Vagina (tissue), 2 donors: ENCODE measurements at regions not wholly inside any gene's neighbourhood (a gene's known extent, or its start where the extent isn't known, plus 50 kb on each side); places are given as distances from the start of the nearest gene placed in this dataset.

Experiments
- DNase-seq, 2 donors: peaks; one replicate each; pipeline ENCODE4 v3.0.0-alpha.2; 2017; ENCODE audit errors: extremely low spot score in 2 of 2
- H3K27ac ChIP-seq: fragments of 200-600 bp; sonication (generic); one replicate; pipeline ENCODE4 v1.5.1; 2019
- H3K27me3 ChIP-seq: fragments of 200-600 bp; sonication (generic); one replicate; pipeline ENCODE4 v1.5.1; 2019
- H3K36me3 ChIP-seq, 2 donors: fragments of 200-600 bp; sonication (generic); one replicate each; pipeline ENCODE4 v1.5.1; 2017 to 2019
- H3K4me1 ChIP-seq: fragments of 200-600 bp; sonication (generic); one replicate; pipeline ENCODE4 v1.5.1; 2019
- H3K4me3 ChIP-seq, 2 donors: fragments of 200-600 bp; sonication (generic); 1 replicate in 1 of 2; 2 replicates in 1 of 2; pipeline ENCODE4 v1.5.1; 2016 to 2019
- H3K9me3 ChIP-seq: fragments of 200-600 bp; sonication (generic); one replicate; pipeline ENCODE4 v1.5.1; 2019
- POLR2A ChIP-seq, 2 donors: fragments of 450-650 bp; IDR thresholded peaks; one replicate each; pipeline ENCODE4 v1.6.1; 2017; ENCODE audit warnings: antibody characterized with exemption in 2 of 2, mild to moderate bottlenecking in 2 of 2, moderate library complexity in 2 of 2
- POLR2AphosphoS5 ChIP-seq, 2 donors: sonication (generic); formaldehyde crosslinking; IDR thresholded peaks; one replicate each; pipeline ENCODE4 v1.9.0; 2017; ENCODE audit warnings: antibody characterized with exemption in 2 of 2, mild to moderate bottlenecking in 2 of 2, low read depth in 1 of 2; ENCODE audit not compliant: insufficient read depth in 1 of 2
- intact Hi-C: fragments of 100-400 bp; cut with DNase I; formaldehyde crosslinking; loops from one replicate; pipeline ENCODE4 v1.15.1; 2023
- TF ChIP-seq, protein P1 (sequence below), 3 experiments: fragments of 450-650 bp in 2 of 3; fragments of 200-600 bp in 1 of 3; sonication (generic) in 1 of 3; IDR thresholded peaks; one replicate each; pipeline ENCODE4 v1.5.1; 2017 to 2019; ENCODE audit warnings: antibody characterized with exemption in 3 of 3, mild to moderate bottlenecking in 2 of 3, moderate library complexity in 2 of 3

DNA sequence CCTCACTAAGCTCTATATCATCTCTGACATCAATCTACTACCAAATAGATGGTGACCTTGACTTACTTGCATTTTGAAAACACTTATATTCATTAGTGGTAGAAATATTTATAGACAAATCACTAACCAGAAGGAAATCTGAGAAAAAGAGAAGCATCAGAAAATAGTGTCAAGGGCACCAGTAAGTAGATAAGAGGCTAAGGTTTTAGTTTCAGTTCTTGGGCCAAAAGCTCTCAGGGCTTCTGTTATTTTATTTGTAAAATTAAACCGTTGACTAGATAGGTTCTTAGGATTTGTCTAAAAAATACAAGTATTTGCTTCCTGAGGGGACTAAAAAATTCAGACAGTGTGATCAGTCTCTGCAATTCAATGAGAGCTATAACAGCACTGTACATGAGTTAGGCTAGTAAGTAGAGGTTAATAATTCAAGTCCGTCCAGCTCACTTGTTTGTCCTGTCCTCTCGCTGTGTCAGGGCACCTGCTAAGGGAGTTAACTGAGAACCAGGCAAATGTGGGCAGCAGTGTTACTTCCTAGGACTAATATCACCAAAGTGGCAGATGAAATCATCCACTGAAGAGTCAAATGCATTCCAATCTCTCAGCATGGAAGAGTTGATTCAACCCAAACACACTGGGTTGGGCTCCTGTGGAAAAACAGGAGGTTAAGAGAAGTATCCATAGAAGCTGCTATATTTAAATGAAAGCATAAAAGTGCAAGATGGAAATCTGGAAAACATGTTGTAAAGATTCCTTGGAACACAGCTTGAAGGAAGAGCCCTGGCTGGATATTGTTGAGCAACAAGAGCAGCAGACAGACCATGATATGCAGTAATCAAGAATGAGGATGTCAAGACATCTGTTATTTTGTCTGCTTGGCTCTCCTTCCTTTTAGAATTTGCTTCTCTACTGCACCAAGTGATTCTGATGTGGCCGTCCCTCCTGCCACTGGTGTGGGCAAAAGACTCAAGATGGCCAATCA lies 134.9 kb upstream of the ZBTB20 start:
- H3K4me3 ChIP-seq, result no peak overlapping the region
- H3K27ac ChIP-seq, result no peak overlapping the region
- H3K36me3 ChIP-seq, result no peaks in the 10 kb centered on the region
- intact Hi-C loops, result no loop called here
- TF ChIP-seq, protein P1, sequence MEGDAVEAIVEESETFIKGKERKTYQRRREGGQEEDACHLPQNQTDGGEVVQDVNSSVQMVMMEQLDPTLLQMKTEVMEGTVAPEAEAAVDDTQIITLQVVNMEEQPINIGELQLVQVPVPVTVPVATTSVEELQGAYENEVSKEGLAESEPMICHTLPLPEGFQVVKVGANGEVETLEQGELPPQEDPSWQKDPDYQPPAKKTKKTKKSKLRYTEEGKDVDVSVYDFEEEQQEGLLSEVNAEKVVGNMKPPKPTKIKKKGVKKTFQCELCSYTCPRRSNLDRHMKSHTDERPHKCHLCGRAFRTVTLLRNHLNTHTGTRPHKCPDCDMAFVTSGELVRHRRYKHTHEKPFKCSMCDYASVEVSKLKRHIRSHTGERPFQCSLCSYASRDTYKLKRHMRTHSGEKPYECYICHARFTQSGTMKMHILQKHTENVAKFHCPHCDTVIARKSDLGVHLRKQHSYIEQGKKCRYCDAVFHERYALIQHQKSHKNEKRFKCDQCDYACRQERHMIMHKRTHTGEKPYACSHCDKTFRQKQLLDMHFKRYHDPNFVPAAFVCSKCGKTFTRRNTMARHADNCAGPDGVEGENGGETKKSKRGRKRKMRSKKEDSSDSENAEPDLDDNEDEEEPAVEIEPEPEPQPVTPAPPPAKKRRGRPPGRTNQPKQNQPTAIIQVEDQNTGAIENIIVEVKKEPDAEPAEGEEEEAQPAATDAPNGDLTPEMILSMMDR (IDR thresholded peaks at IDR 0.05), result no peak
- no peak for TF ChIP-seq POLR2A (IDR thresholded peaks at IDR 0.05)
- no peak for TF ChIP-seq POLR2AphosphoS5 (IDR thresholded peaks at IDR 0.05; ENCODE audit: insufficient read depth in 1 of 2, low read depth in 1 of 2)
- H3K4me1 ChIP-seq, result peaks cover 9% of the 10 kb centered on the region
- H3K27me3 ChIP-seq, result no peaks in the 10 kb centered on the region
- DNase-seq, result no peak
- H3K9me3 ChIP-seq, result no peaks in the 10 kb centered on the region

DNA sequence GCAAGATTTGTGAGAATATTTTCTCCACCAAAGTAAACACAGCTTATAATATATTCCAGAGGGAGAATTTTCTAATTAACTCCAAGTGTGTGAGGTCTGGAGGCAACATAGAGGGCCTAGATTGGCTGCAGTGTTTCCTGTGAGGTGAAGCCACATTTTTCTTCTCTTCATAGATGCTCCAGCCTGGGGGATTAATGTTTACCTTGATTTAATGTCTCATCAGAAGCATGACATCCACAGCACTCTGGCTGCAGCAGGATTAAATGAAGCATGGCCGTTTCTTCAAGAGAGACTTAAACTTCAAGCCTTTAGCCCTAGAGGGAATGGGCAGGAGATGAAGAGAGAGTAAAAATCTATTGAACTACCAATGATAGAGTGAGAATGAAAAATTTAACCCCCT lies 137.9 kb upstream of the ZBTB20 start:
- Histone ChIP-seq H3K4me1 (peaks cover 9% of the 10 kb centered on the region), H3K36me3 (no peaks in the 10 kb centered on the region), H3K27me3 (no peaks in the 10 kb centered on the region), H3K9me3 (no peaks in the 10 kb centered on the region), H3K4me3 (no peak overlapping the region), H3K27ac (no peak overlapping the region)
- intact Hi-C loops, result no loop called here
- TF ChIP-seq POLR2A (IDR thresholded peaks at IDR 0.05) (no peak), POLR2AphosphoS5 (IDR thresholded peaks at IDR 0.05; ENCODE audit: insufficient read depth in 1 of 2, low read depth in 1 of 2) (no peak)
- TF ChIP-seq, protein P1 (IDR thresholded peaks at IDR 0.05), result no peak
- no peak for DNase-seq

GRCh38 chr3:115286529-115287197 lies 139.6 kb upstream of the ZBTB20 start:
- intact Hi-C loops, result no loop called here
- Histone ChIP-seq H3K36me3 (no peaks in the 10 kb centered on the region), H3K27ac (no peak overlapping the region), H3K9me3 (no peaks in the 10 kb centered on the region), H3K27me3 (no peaks in the 10 kb centered on the region), H3K4me3 (no peak overlapping the region), H3K4me1 (no peaks in the 10 kb centered on the region)
- TF ChIP-seq POLR2AphosphoS5 (IDR thresholded peaks at IDR 0.05; ENCODE audit: insufficient read depth in 1 of 2, low read depth in 1 of 2), result no peak
- TF ChIP-seq, protein P1 (IDR thresholded peaks at IDR 0.05), result no peak
- DNase-seq, result no peak

- H3K4me1 ChIP-seq, result no peaks in the 10 kb centered on the region
- no peaks in the 10 kb centered on the region for H3K36me3 ChIP-seq
- H3K4me3 ChIP-seq, result no peak overlapping the region
- DNase-seq, result no peak
- H3K9me3 ChIP-seq, result no peaks in the 10 kb centered on the region
- H3K27me3 ChIP-seq, result no peaks in the 10 kb centered on the region
- H3K27ac ChIP-seq, result no peak overlapping the region
- TF ChIP-seq, protein P1 (IDR thresholded peaks at IDR 0.05), result no peak
- TF ChIP-seq POLR2AphosphoS5 (IDR thresholded peaks at IDR 0.05; ENCODE audit: insufficient read depth in 1 of 2, low read depth in 1 of 2), result no peak
- no peak for TF ChIP-seq POLR2A (IDR thresholded peaks at IDR 0.05)
- intact Hi-C loops, result no loop called here
Measured at GRCh38 chr3:115287198-115287597, 140.1 kb upstream of the ZBTB20 start.
